ENCODE measurements at regions not wholly inside any gene's neighbourhood (a gene's known extent, or its start where the extent isn't known, plus 50 kb on each side); places are given as distances from the start of the nearest gene placed in this dataset.
"Not testable (repeated sequence)": the region's sequence is repeated elsewhere in the genome, so short reads cannot be mapped to it uniquely, and the experiment has no call there.

- in situ Hi-C loops (cut with HindIII; ENCODE audit: low pct_unique_long_range_greater_than_20kb, low sequenced_read_pairs); DNase-seq (ENCODE audit: low read depth): not testable (repeated sequence)
Observed at GRCh38 chr12:34168507-34168906, 146.2 kb downstream of the ALG10 start.

- DNase-seq (ENCODE audit: low read depth) = no peak
- in situ Hi-C loops (cut with HindIII; ENCODE audit: low pct_unique_long_range_greater_than_20kb, low sequenced_read_pairs) = no loop called here
Observed at GRCh38 chr12:34186492-34186891, 164.2 kb downstream of the ALG10 start.

GRCh38 chr12:34188974-34189373, 166.7 kb downstream of the ALG10 start:
- no peak for DNase-seq (ENCODE audit: low read depth)
- in situ Hi-C loops (cut with HindIII; ENCODE audit: low pct_unique_long_range_greater_than_20kb, low sequenced_read_pairs) = no loop called here

- in situ Hi-C loops (cut with HindIII; ENCODE audit: low pct_unique_long_range_greater_than_20kb, low sequenced_read_pairs) = no loop called here
- DNase-seq (ENCODE audit: low read depth) = no peak
Observed at GRCh38 chr12:34190054-34190453, 167.8 kb downstream of the ALG10 start.

- in situ Hi-C loops (cut with HindIII; ENCODE audit: low pct_unique_long_range_greater_than_20kb, low sequenced_read_pairs) = no loop called here
- DNase-seq (ENCODE audit: low read depth) = no peak
Observed at GRCh38 chr12:34198924-34199323, 176.6 kb downstream of the ALG10 start.

GRCh38 chr12:34203866-34204620, 181.7 kb downstream of the ALG10 start:
- in situ Hi-C loops (cut with HindIII; ENCODE audit: low pct_unique_long_range_greater_than_20kb, low sequenced_read_pairs) = no loop called here
- no peak for DNase-seq (ENCODE audit: low read depth)

- no peak for DNase-seq (ENCODE audit: low read depth)
- in situ Hi-C loops (cut with HindIII; ENCODE audit: low pct_unique_long_range_greater_than_20kb, low sequenced_read_pairs) = no loop called here
Observed at GRCh38 chr12:34204830-34205285, 182.6 kb downstream of the ALG10 start.

- DNase-seq (ENCODE audit: low read depth) = no peak
- in situ Hi-C loops (cut with HindIII; ENCODE audit: low pct_unique_long_range_greater_than_20kb, low sequenced_read_pairs) = no loop called here
Observed at GRCh38 chr12:34205401-34205800, 183.1 kb downstream of the ALG10 start.

- DNase-seq (ENCODE audit: low read depth) = no peak
- in situ Hi-C loops (cut with HindIII; ENCODE audit: low pct_unique_long_range_greater_than_20kb, low sequenced_read_pairs) = no loop called here
Observed at GRCh38 chr12:34206061-34206785, 183.9 kb downstream of the ALG10 start.

- in situ Hi-C loops (cut with HindIII; ENCODE audit: low pct_unique_long_range_greater_than_20kb, low sequenced_read_pairs) = no loop called here
- DNase-seq (ENCODE audit: low read depth) = no peak
Observed at GRCh38 chr12:34207858-34208257, 185.6 kb downstream of the ALG10 start.

GRCh38 chr12:34208331-34209258, 186.3 kb downstream of the ALG10 start:
- DNase-seq (ENCODE audit: low read depth) = no peak
- in situ Hi-C loops (cut with HindIII; ENCODE audit: low pct_unique_long_range_greater_than_20kb, low sequenced_read_pairs) = no loop called here

GRCh38 chr12:34209259-34209835, 187.1 kb downstream of the ALG10 start:
- no peak for DNase-seq (ENCODE audit: low read depth)
- in situ Hi-C loops (cut with HindIII; ENCODE audit: low pct_unique_long_range_greater_than_20kb, low sequenced_read_pairs) = no loop called here

GRCh38 chr12:34210183-34210582, 187.9 kb downstream of the ALG10 start:
- in situ Hi-C loops (cut with HindIII; ENCODE audit: low pct_unique_long_range_greater_than_20kb, low sequenced_read_pairs) = no loop called here
- DNase-seq (ENCODE audit: low read depth) = no peak

GRCh38 chr12:34210689-34211530, 188.6 kb downstream of the ALG10 start:
- in situ Hi-C loops (cut with HindIII; ENCODE audit: low pct_unique_long_range_greater_than_20kb, low sequenced_read_pairs) = no loop called here

GRCh38 chr12:34212651-34213050, 190.4 kb downstream of the ALG10 start:
- DNase-seq (ENCODE audit: low read depth) = no peak
- in situ Hi-C loops (cut with HindIII; ENCODE audit: low pct_unique_long_range_greater_than_20kb, low sequenced_read_pairs) = no loop called here

More at GRCh38 chr12:34210689-34211530, 188.6 kb downstream of the ALG10 start:
- no peak for DNase-seq (ENCODE audit: low read depth)

- no peak for DNase-seq (ENCODE audit: low read depth)
- in situ Hi-C loops (cut with HindIII; ENCODE audit: low pct_unique_long_range_greater_than_20kb, low sequenced_read_pairs) = no loop called here
Observed at GRCh38 chr12:34214011-34214410, 191.7 kb downstream of the ALG10 start.

- in situ Hi-C loops (cut with HindIII; ENCODE audit: low pct_unique_long_range_greater_than_20kb, low sequenced_read_pairs) = no loop called here
- no peak for DNase-seq (ENCODE audit: low read depth)
Observed at GRCh38 chr12:34215213-34215892, 193.1 kb downstream of the ALG10 start.

Measured in Caki2 (cell line).